ENCODE measurements at regions not wholly inside any gene's neighbourhood (a gene's known extent, or its start where the extent isn't known, plus 50 kb on each side); places are given as distances from the start of the nearest gene placed in this dataset.

- TF ChIP-seq CTCF (conservative IDR thresholded peaks at IDR 0.05; ENCODE audit: low read depth, low read length), result no peak
- TF ChIP-seq EZH2phosphoT487 (IDR thresholded peaks at IDR 0.05; ENCODE audit: borderline replicate concordance, low read length), result no peak
Measured at GRCh38 chr1:67988066-67988465, 62.4 kb downstream of the DIRAS3 start.

Measured in PC-3 (cell line).